Skeletal muscle tissue (tissue), 3 donors: ENCODE measurements at regions not wholly inside any gene's neighbourhood (a gene's known extent, or its start where the extent isn't known, plus 50 kb on each side); places are given as distances from the start of the nearest gene placed in this dataset.

Source experiments
- H3K27ac ChIP-seq: one replicate; pipeline ENCODE4 v1.7.0; 2013; ENCODE audit warnings: mild to moderate bottlenecking, low read depth, low read length, inconsistent platforms
- H3K27me3 ChIP-seq, 3 donors: one replicate each; pipeline ENCODE4 v1.7.0; 2013; ENCODE audit warnings: low read length in 3 of 3; ENCODE audit not compliant: control insufficient read depth in 3 of 3, insufficient read depth in 3 of 3
- H3K36me3 ChIP-seq, 3 donors: one replicate each; pipeline ENCODE4 v1.7.0; 2013; ENCODE audit warnings: low read length in 3 of 3; ENCODE audit not compliant: control insufficient read depth in 3 of 3, insufficient read depth in 3 of 3
- H3K4me1 ChIP-seq, 3 donors: one replicate each; pipeline ENCODE4 v1.7.0; 2013; ENCODE audit warnings: low read length in 3 of 3, mild to moderate bottlenecking in 3 of 3; ENCODE audit not compliant: control insufficient read depth in 3 of 3, insufficient read depth in 3 of 3
- H3K4me3 ChIP-seq, 3 donors: one replicate each; pipeline ENCODE4 v1.7.0; 2013; ENCODE audit warnings: low read length in 3 of 3
- H3K9ac ChIP-seq, 3 donors: one replicate each; pipeline ENCODE4 v1.7.0; 2013; ENCODE audit warnings: low read length in 3 of 3, mild to moderate bottlenecking in 3 of 3, moderate library complexity in 2 of 3, low read depth in 1 of 3
- H3K9me3 ChIP-seq, 3 donors: one replicate each; pipeline ENCODE4 v1.7.0; 2013; ENCODE audit warnings: low read length in 3 of 3; ENCODE audit not compliant: control insufficient read depth in 3 of 3
- donor health status: Osteomylitis.

GRCh38 chr14:104427131-104427851, 152.3 kb upstream of the C14orf180 start:
- H3K4me3 ChIP-seq: no peak overlapping the region
- H3K9me3 ChIP-seq: no peaks in the 10 kb centered on the region
- H3K27me3 ChIP-seq: peaks cover 21 to 36% (median 36%) of the 10 kb centered on the region in 3 donors
- no peaks in the 10 kb centered on the region for H3K36me3 ChIP-seq
- H3K9ac ChIP-seq: no peak overlapping the region
- H3K4me1 ChIP-seq: no peaks in the 10 kb centered on the region
- no peak overlapping the region for H3K27ac ChIP-seq

GRCh38 chr14:104428333-104428851, 151.2 kb upstream of the C14orf180 start:
- no peaks in the 10 kb centered on the region for H3K4me1 ChIP-seq
- peaks cover 15 to 25% (median 25%) of the 10 kb centered on the region in 3 donors for H3K27me3 ChIP-seq
- no peak overlapping the region for H3K4me3 ChIP-seq
- no peak overlapping the region for H3K9ac ChIP-seq
- no peak overlapping the region for H3K27ac ChIP-seq
- no peaks in the 10 kb centered on the region for H3K9me3 ChIP-seq
- H3K36me3 ChIP-seq: no peaks in the 10 kb centered on the region

- Histone ChIP-seq H3K36me3 (no peaks in the 10 kb centered on the region), H3K4me3 (no peak overlapping the region), H3K4me1 (no peaks in the 10 kb centered on the region), H3K9me3 (no peaks in the 10 kb centered on the region), H3K9ac (no peak overlapping the region), H3K27me3 (peaks cover 11 to 21% (median 20%) of the 10 kb centered on the region in 3 donors), H3K27ac (no peak overlapping the region)
Measured at GRCh38 chr14:104428860-104429259, 150.7 kb upstream of the C14orf180 start.

GRCh38 chr14:104429291-104429861, 150.2 kb upstream of the C14orf180 start:
- Histone ChIP-seq H3K36me3 (no peaks in the 10 kb centered on the region), H3K27me3 (peaks cover 8 to 16% (median 16%) of the 10 kb centered on the region in 3 donors), H3K27ac (no peak overlapping the region), H3K4me3 (no peak overlapping the region), H3K4me1 (no peaks in the 10 kb centered on the region), H3K9me3 (no peaks in the 10 kb centered on the region), H3K9ac (no peak overlapping the region)

GRCh38 chr14:104431351-104431928, 148.1 kb upstream of the C14orf180 start:
- no peaks in the 10 kb centered on the region for H3K36me3 ChIP-seq
- H3K4me1 ChIP-seq: peaks cover 7 to 9% (median 8%) of the 10 kb centered on the region in 3 donors
- H3K27ac ChIP-seq: no peak overlapping the region
- no peak overlapping the region for H3K4me3 ChIP-seq
- no peak overlapping the region for H3K9ac ChIP-seq
- H3K27me3 ChIP-seq: peaks cover 0 to 16% (median 5%) of the 10 kb centered on the region in 3 donors
- no peaks in the 10 kb centered on the region for H3K9me3 ChIP-seq

- Histone ChIP-seq H3K4me3 (no peak overlapping the region), H3K27me3 (peaks cover 0 to 15% (median 5%) of the 10 kb centered on the region in 3 donors), H3K4me1 (peaks cover 13 to 14% (median 14%) of the 10 kb centered on the region in 3 donors), H3K27ac (no peak overlapping the region), H3K36me3 (no peaks in the 10 kb centered on the region), H3K9ac (no peak overlapping the region), H3K9me3 (no peaks in the 10 kb centered on the region)
Measured at GRCh38 chr14:104431929-104432541, 147.5 kb upstream of the C14orf180 start.

- Histone ChIP-seq H3K36me3 (no peaks in the 10 kb centered on the region), H3K9ac (no peak overlapping the region), H3K4me1 (peaks cover 13 to 15% (median 14%) of the 10 kb centered on the region in 3 donors), H3K27me3 (peaks cover 0 to 13% (median 5%) of the 10 kb centered on the region in 3 donors), H3K9me3 (no peaks in the 10 kb centered on the region), H3K27ac (no peak overlapping the region), H3K4me3 (no peak overlapping the region)
Measured at GRCh38 chr14:104432611-104433231, 146.8 kb upstream of the C14orf180 start.

GRCh38 chr14:104433401-104434213, 146.0 kb upstream of the C14orf180 start:
- H3K27ac ChIP-seq: no peak overlapping the region
- no peak overlapping the region for H3K4me3 ChIP-seq
- no peaks in the 10 kb centered on the region for H3K9me3 ChIP-seq
- H3K27me3 ChIP-seq: peaks cover 0 to 13% (median 5%) of the 10 kb centered on the region in 3 donors
- no peaks in the 10 kb centered on the region for H3K36me3 ChIP-seq
- H3K4me1 ChIP-seq: peaks cover 13 to 15% (median 14%) of the 10 kb centered on the region in 3 donors
- no peak overlapping the region for H3K9ac ChIP-seq
